ENCODE measurements at regions not wholly inside any gene's neighbourhood (a gene's known extent, or its start where the extent isn't known, plus 50 kb on each side); places are given as distances from the start of the nearest gene placed in this dataset.
"Not testable (repeated sequence)": the region's sequence is repeated elsewhere in the genome, so short reads cannot be mapped to it uniquely, and the experiment has no call there.

DNA sequence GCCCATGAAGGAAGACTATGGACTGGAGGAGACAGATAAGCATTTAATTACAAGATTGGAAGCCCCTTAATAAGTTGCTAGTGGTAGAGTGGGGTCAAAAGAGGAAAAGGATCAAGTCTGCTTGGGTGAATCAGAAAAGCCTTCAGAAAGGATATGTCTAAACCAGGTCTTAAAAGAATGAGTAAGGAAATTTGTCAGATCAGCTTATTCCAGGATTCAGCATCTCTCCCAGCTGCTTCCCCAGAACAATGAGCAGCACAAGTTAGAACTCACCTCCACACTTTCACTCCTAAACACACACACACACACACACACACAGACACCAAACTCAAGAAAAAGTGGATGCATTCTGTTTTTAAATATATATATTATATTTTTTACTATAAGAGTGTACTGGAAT is 166.5 kb downstream of the CPEB2 start:
- intact Hi-C loops (cut with DNase I; ENCODE audit: low total_unique reads), result no loop called here

DNA sequence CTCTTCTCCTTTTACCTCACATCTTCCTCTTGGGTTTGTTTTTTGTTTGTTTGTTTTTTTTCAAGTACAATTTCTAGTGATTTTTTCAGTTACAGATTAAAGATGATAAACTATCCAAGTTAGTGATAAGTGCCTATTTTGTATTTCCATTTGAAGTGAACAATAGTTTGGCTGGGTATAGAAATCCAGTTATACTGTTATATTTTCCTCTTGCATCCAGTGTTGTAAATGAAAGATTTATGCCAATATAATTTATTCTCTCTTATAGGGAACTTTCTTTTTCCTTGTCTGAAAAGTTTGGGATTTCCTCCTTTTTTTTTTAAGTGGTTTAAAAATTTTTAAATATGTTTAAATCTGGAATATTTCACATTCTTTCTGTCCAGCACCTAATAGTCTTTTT is 169.4 kb downstream of the CPEB2 start:
- Histone ChIP-seq H3K27ac (no peak overlapping the region), H3K27me3 (no peaks in the 10 kb centered on the region), H3K4me1 (no peaks in the 10 kb centered on the region), H3K36me3 (no peaks in the 10 kb centered on the region), H3K9me3 (peaks cover 0 to 9% (median 0%) of the 10 kb centered on the region in 4 donors), H3K4me3 (no peak overlapping the region)
- DNase-seq, result no peak
- TF ChIP-seq POLR2A (IDR thresholded peaks at IDR 0.05), result no peak
- no peak for TF ChIP-seq EP300 (IDR thresholded peaks at IDR 0.05)
- TF ChIP-seq, protein P1, sequence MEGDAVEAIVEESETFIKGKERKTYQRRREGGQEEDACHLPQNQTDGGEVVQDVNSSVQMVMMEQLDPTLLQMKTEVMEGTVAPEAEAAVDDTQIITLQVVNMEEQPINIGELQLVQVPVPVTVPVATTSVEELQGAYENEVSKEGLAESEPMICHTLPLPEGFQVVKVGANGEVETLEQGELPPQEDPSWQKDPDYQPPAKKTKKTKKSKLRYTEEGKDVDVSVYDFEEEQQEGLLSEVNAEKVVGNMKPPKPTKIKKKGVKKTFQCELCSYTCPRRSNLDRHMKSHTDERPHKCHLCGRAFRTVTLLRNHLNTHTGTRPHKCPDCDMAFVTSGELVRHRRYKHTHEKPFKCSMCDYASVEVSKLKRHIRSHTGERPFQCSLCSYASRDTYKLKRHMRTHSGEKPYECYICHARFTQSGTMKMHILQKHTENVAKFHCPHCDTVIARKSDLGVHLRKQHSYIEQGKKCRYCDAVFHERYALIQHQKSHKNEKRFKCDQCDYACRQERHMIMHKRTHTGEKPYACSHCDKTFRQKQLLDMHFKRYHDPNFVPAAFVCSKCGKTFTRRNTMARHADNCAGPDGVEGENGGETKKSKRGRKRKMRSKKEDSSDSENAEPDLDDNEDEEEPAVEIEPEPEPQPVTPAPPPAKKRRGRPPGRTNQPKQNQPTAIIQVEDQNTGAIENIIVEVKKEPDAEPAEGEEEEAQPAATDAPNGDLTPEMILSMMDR (IDR thresholded peaks at IDR 0.05), result no peak
- TF ChIP-seq POLR2AphosphoS5 (IDR thresholded peaks at IDR 0.05), result no peak
- intact Hi-C loops (cut with DNase I; ENCODE audit: low total_unique reads), result no loop called here

More for the DNA sequence above, 166.5 kb downstream of the CPEB2 start:
- Histone ChIP-seq H3K4me1 (no peaks in the 10 kb centered on the region), H3K4me3 (no peak overlapping the region), H3K36me3 (no peaks in the 10 kb centered on the region), H3K9me3 (peaks cover 0 to 9% (median 0%) of the 10 kb centered on the region in 4 donors), H3K27me3 (no peaks in the 10 kb centered on the region), H3K27ac (no peak overlapping the region)
- no peak for DNase-seq
- TF ChIP-seq POLR2AphosphoS5 (IDR thresholded peaks at IDR 0.05) (no peak), EP300 (IDR thresholded peaks at IDR 0.05) (no peak), POLR2A (IDR thresholded peaks at IDR 0.05) (no peak)
- TF ChIP-seq, protein P1 (IDR thresholded peaks at IDR 0.05), result no peak

DNA sequence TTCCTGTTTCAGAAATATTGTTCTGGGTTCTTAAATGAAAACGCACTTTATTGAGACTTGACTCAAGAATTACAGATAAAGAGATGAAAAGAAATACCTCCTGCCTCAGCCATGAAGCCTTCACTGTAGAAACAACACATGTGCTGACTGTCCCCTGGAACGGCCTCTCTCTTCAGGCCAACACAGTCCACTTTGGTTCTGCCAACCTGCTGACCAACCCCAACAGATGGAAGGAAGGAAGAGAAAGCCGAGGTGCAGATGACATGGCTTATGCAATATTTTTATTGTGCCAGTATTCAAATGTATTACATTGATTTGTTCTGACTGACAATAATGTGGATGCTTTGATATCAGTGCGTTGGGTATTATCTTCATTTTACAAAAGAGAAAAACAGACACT is 171.0 kb downstream of the CPEB2 start:
- TF ChIP-seq, protein P1 (IDR thresholded peaks at IDR 0.05), result no peak
- TF ChIP-seq POLR2AphosphoS5 (IDR thresholded peaks at IDR 0.05) (no peak), EP300 (IDR thresholded peaks at IDR 0.05) (no peak)
- Histone ChIP-seq H3K36me3 (no peaks in the 10 kb centered on the region), H3K4me3 (no peak overlapping the region), H3K27ac (no peak overlapping the region), H3K9me3 (peaks cover 0 to 9% (median 0%) of the 10 kb centered on the region in 4 donors), H3K27me3 (no peaks in the 10 kb centered on the region), H3K4me1 (no peaks in the 10 kb centered on the region)
- 66 to 89% (median 71%) methylated on average over 4 of the region's 4 CpGs for WGBS, 5 donors
- DNase-seq, result no peak
- intact Hi-C loops (cut with DNase I; ENCODE audit: low total_unique reads), result no loop called here

DNA sequence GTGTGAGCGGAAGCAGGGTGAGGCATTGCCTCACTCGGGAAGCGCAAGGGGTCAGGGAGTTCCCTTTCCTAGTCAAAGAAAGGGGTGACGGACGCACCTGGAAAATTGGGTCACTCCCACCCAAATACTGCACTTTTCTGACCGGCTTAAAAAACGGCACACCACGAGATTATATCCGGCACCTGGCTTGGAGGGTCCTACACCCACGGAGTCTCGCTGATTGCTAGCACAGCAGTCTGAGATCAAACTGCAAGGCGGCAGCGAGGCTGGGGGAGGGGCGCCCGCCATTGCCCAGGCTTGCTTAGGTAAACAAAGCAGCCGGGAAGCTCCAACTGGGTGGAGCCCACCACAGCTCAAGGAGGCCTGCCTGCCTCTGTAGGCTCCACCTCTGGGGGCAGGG is 171.9 kb downstream of the CPEB2 start:
- 56 to 88% (median 86%) methylated on average over 5 to 11 of the region's 16 CpGs; no CpG with 5 or more reads in 1 of the 5 donors for WGBS, 5 donors
- H3K4me3 ChIP-seq; H3K4me1 ChIP-seq; H3K36me3 ChIP-seq; H3K27me3 ChIP-seq; intact Hi-C loops (cut with DNase I; ENCODE audit: low total_unique reads); DNase-seq; H3K27ac ChIP-seq; H3K9me3 ChIP-seq: not testable (repeated sequence)

DNA sequence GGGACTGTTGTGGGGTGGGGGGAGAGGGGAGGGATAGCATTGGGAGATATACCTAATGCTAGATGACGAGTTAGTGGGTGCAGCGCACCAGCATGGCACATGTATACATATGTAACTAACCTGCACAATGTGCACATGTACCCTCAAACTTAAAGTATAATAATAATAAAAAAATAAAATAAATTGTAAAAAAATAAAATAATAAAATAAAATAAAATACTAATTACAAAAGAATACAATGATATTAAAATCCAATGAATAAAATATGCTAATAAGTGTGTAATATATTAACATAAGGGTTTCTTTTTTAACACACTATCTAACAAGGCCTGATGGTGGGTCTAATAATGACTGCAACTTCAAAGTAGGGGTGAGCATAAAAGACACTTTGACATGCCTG is 177.6 kb downstream of the CPEB2 start:
- H3K9me3 ChIP-seq; intact Hi-C loops (cut with DNase I; ENCODE audit: low total_unique reads); H3K27ac ChIP-seq; H3K4me1 ChIP-seq; H3K36me3 ChIP-seq; H3K4me3 ChIP-seq; DNase-seq; H3K27me3 ChIP-seq: not testable (repeated sequence)
- 53 to 91% (median 80%) methylated on average over 2 of the region's 2 CpGs for WGBS, 5 donors
